ENCODE measurements at regions not wholly inside any gene's neighbourhood (a gene's known extent, or its start where the extent isn't known, plus 50 kb on each side); places are given as distances from the start of the nearest gene placed in this dataset.

GRCh38 chr20:60402189-60403058 lies 444.2 kb downstream of the CDH26 start:
- Histone ChIP-seq H3K27ac (ENCODE audit: low read length) (no peak overlapping the region), H3K4me1 (ENCODE audit: control insufficient read depth in 1 of 2, extremely low read depth in 1 of 2, insufficient read depth in 2 of 2, low read length in 2 of 2) (no peaks in the 10 kb centered on the region), H3K36me3 (ENCODE audit: control insufficient read depth in 2 of 2, extremely low read depth in 1 of 2, insufficient read depth in 1 of 2, low read length in 1 of 2) (no peaks in the 10 kb centered on the region), H3K27me3 (replicated peaks in 1 of 2; ENCODE audit: control insufficient read depth in 2 of 2, extremely low read depth in 1 of 2, insufficient read depth in 2 of 2, low read length in 1 of 2) (peaks cover 0 to 5% of the 10 kb centered on the region in 2 experiments), H3K4me3 (ENCODE audit: control insufficient read depth in 1 of 2, extremely low read depth in 1 of 2, low read length in 1 of 2) (no peak overlapping the region), H3K9me3 (no peaks in the 10 kb centered on the region)
- ChIA-PET POLR2A (interaction anchor here in 1 of 2 donors (0.7 kb wide), 1 partner anchor 18 kb away, joined by 3 read pairs; no protein-coding TSS in a partner anchor), CTCF (no interaction called here)
- no CpG with 5 or more reads among the region's 8 CpGs for WGBS (ENCODE audit: insufficient coverage)
- DNase-seq (no peak), ATAC-seq (replicated peaks in 1 of 4) (no peak)
- no peak overlapping the region for H3K27ac Mint-ChIP-seq
- no peak overlapping the region for H3K4me3 Mint-ChIP-seq
- H3K4me1 Mint-ChIP-seq: no peaks in the 10 kb centered on the region
- H3K36me3 Mint-ChIP-seq: no peaks in the 10 kb centered on the region
- peaks cover 7 to 21% (median 15%) of the 10 kb centered on the region in 3 donors for H3K9me3 Mint-ChIP-seq
- H3K27me3 Mint-ChIP-seq: peaks cover 0 to 9% of the 10 kb centered on the region in 2 donors

- no peaks in the 10 kb centered on the region for H3K4me1 ChIP-seq (ENCODE audit: control insufficient read depth in 1 of 2, extremely low read depth in 1 of 2, insufficient read depth in 2 of 2, low read length in 2 of 2)
- H3K4me3 Mint-ChIP-seq: no peak overlapping the region
- H3K36me3 Mint-ChIP-seq: no peaks in the 10 kb centered on the region
- no peak overlapping the region for H3K27ac Mint-ChIP-seq
- POLR2A ChIA-PET: no interaction called here
- no peaks in the 10 kb centered on the region for H3K4me1 Mint-ChIP-seq
- peaks cover 0 to 5% of the 10 kb centered on the region in 2 experiments for H3K27me3 ChIP-seq (replicated peaks in 1 of 2; ENCODE audit: control insufficient read depth in 2 of 2, extremely low read depth in 1 of 2, insufficient read depth in 2 of 2, low read length in 1 of 2)
- no peaks in the 10 kb centered on the region for H3K36me3 ChIP-seq (ENCODE audit: control insufficient read depth in 2 of 2, extremely low read depth in 1 of 2, insufficient read depth in 1 of 2, low read length in 1 of 2)
- no peak overlapping the region for H3K4me3 ChIP-seq (ENCODE audit: control insufficient read depth in 1 of 2, extremely low read depth in 1 of 2, low read length in 1 of 2)
- DNase-seq (no peak), ATAC-seq (replicated peaks in 1 of 4) (no peak)
- H3K27ac ChIP-seq (ENCODE audit: low read length): no peak overlapping the region
- H3K9me3 ChIP-seq: no peaks in the 10 kb centered on the region
- peaks cover 7 to 19% (median 16%) of the 10 kb centered on the region in 3 donors for H3K9me3 Mint-ChIP-seq
- H3K27me3 Mint-ChIP-seq: peaks cover 0 to 10% of the 10 kb centered on the region in 2 donors
- CTCF ChIA-PET: no interaction called here
- 68% methylated on average over 4 of the region's 8 CpGs for WGBS (ENCODE audit: insufficient coverage)
Observed at GRCh38 chr20:60403105-60403741, 445.0 kb downstream of the CDH26 start.

DNA sequence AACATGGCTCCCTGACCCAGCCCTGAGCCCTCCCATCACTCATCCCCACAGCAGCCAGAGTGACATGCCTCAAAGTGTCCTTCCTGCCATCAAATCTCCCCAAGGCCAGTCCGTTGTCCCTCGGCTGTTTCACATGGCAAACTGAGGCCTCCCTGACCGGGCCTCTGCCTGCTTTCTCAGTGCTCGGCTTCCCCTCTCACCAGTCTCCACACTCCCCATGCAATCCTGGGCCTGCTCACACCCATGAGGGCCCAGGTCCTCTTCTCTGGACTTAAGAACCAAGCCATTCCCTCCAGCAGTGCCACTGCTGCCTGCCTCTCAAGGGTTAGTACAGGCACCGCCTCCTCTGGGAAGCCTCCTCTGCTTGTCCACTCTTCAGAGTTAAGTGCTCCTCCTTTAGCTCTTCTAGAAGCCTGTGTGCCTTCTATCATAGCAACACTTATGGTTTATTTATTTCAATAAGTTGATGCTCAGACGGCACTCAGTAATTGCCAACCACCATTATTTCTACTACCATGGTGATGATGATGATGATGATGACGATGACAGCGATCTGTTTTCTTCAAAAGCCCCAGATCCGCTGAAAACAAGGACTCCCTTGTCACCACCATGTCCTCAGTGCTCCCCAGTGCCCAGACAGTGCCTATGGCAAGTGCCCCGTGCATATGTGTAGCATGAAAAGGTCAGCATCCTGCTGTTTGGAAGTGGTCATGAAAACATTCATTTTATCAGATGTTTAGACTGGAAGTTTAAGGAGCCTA lies 449.0 kb downstream of the CDH26 start:
- Mint-ChIP-seq H3K9me3 (peaks cover 0 to 11% (median 4%) of the 10 kb centered on the region in 3 donors), H3K27ac (no peak overlapping the region), H3K4me3 (no peak overlapping the region), H3K36me3 (no peaks in the 10 kb centered on the region), H3K27me3 (peaks cover 0 to 10% of the 10 kb centered on the region in 2 donors), H3K4me1 (no peaks in the 10 kb centered on the region)
- WGBS (ENCODE audit: insufficient coverage): 65% methylated on average over 5 of the region's 10 CpGs
- DNase-seq (no peak), ATAC-seq (replicated peaks in 1 of 4) (no peak)
- Histone ChIP-seq H3K36me3 (ENCODE audit: control insufficient read depth in 2 of 2, extremely low read depth in 1 of 2, insufficient read depth in 1 of 2, low read length in 1 of 2) (no peaks in the 10 kb centered on the region), H3K4me1 (ENCODE audit: control insufficient read depth in 1 of 2, extremely low read depth in 1 of 2, insufficient read depth in 2 of 2, low read length in 2 of 2) (no peaks in the 10 kb centered on the region), H3K27ac (ENCODE audit: low read length) (no peak overlapping the region), H3K27me3 (replicated peaks in 1 of 2; ENCODE audit: control insufficient read depth in 2 of 2, extremely low read depth in 1 of 2, insufficient read depth in 2 of 2, low read length in 1 of 2) (peaks cover 0 to 5% of the 10 kb centered on the region in 2 experiments), H3K9me3 (no peaks in the 10 kb centered on the region), H3K4me3 (ENCODE audit: control insufficient read depth in 1 of 2, extremely low read depth in 1 of 2, low read length in 1 of 2) (no peak overlapping the region)
- ChIA-PET POLR2A (no interaction called here), CTCF (no interaction called here)

- no peak for ATAC-seq (replicated peaks in 1 of 4)
- WGBS (ENCODE audit: insufficient coverage): 27% methylated on average over 1 of the region's 1 CpG
- CTCF ChIA-PET: no interaction called here
Observed at GRCh38 chr20:60407938-60408337, 449.7 kb downstream of the CDH26 start.

GRCh38 chr20:60408435-60408834 lies 450.2 kb downstream of the CDH26 start:
- H3K4me1 Mint-ChIP-seq: no peaks in the 10 kb centered on the region

More at GRCh38 chr20:60407938-60408337, 449.7 kb downstream of the CDH26 start:
- no peaks in the 10 kb centered on the region for H3K4me1 Mint-ChIP-seq
- peaks cover 0 to 11% (median 4%) of the 10 kb centered on the region in 3 donors for H3K9me3 Mint-ChIP-seq
- H3K27me3 ChIP-seq (replicated peaks in 1 of 2; ENCODE audit: control insufficient read depth in 2 of 2, extremely low read depth in 1 of 2, insufficient read depth in 2 of 2, low read length in 1 of 2): peaks cover 0 to 5% of the 10 kb centered on the region in 2 experiments
- H3K36me3 Mint-ChIP-seq: no peaks in the 10 kb centered on the region
- no peak overlapping the region for H3K4me3 Mint-ChIP-seq
- no peaks in the 10 kb centered on the region for H3K4me1 ChIP-seq (ENCODE audit: control insufficient read depth in 1 of 2, extremely low read depth in 1 of 2, insufficient read depth in 2 of 2, low read length in 2 of 2)
- no peak for DNase-seq
- no peak overlapping the region for H3K27ac Mint-ChIP-seq
- H3K36me3 ChIP-seq (ENCODE audit: control insufficient read depth in 2 of 2, extremely low read depth in 1 of 2, insufficient read depth in 1 of 2, low read length in 1 of 2): no peaks in the 10 kb centered on the region
- H3K4me3 ChIP-seq (ENCODE audit: control insufficient read depth in 1 of 2, extremely low read depth in 1 of 2, low read length in 1 of 2): no peak overlapping the region
- peaks cover 0 to 10% of the 10 kb centered on the region in 2 donors for H3K27me3 Mint-ChIP-seq
- POLR2A ChIA-PET: no interaction called here
- no peak overlapping the region for H3K27ac ChIP-seq (ENCODE audit: low read length)
- no peaks in the 10 kb centered on the region for H3K9me3 ChIP-seq

GRCh38 chr20:60410618-60411264 lies 452.5 kb downstream of the CDH26 start:
- no peak overlapping the region for H3K27ac ChIP-seq (ENCODE audit: low read length)
- H3K4me1 ChIP-seq (ENCODE audit: control insufficient read depth in 1 of 2, extremely low read depth in 1 of 2, insufficient read depth in 2 of 2, low read length in 2 of 2): no peaks in the 10 kb centered on the region
- DNase-seq (no peak), ATAC-seq (replicated peaks in 1 of 4) (no peak)
- no peaks in the 10 kb centered on the region for H3K36me3 Mint-ChIP-seq
- H3K4me1 Mint-ChIP-seq: no peaks in the 10 kb centered on the region
- WGBS (ENCODE audit: insufficient coverage): 83% methylated on average over 3 of the region's 7 CpGs
- no peaks in the 10 kb centered on the region for H3K9me3 ChIP-seq
- peaks cover 0 to 3% of the 10 kb centered on the region in 2 experiments for H3K27me3 ChIP-seq (replicated peaks in 1 of 2; ENCODE audit: control insufficient read depth in 2 of 2, extremely low read depth in 1 of 2, insufficient read depth in 2 of 2, low read length in 1 of 2)
- H3K4me3 Mint-ChIP-seq: no peak overlapping the region
- ChIA-PET POLR2A (no interaction called here), CTCF (no interaction called here)
- peaks cover 0 to 11% (median 4%) of the 10 kb centered on the region in 3 donors for H3K9me3 Mint-ChIP-seq
- no peaks in the 10 kb centered on the region for H3K36me3 ChIP-seq (ENCODE audit: control insufficient read depth in 2 of 2, extremely low read depth in 1 of 2, insufficient read depth in 1 of 2, low read length in 1 of 2)
- H3K4me3 ChIP-seq (ENCODE audit: control insufficient read depth in 1 of 2, extremely low read depth in 1 of 2, low read length in 1 of 2): no peak overlapping the region
- H3K27ac Mint-ChIP-seq: no peak overlapping the region
- H3K27me3 Mint-ChIP-seq: peaks cover 0 to 8% of the 10 kb centered on the region in 2 donors

More at GRCh38 chr20:60408435-60408834, 450.2 kb downstream of the CDH26 start:
- no peak overlapping the region for H3K27ac Mint-ChIP-seq
- Histone ChIP-seq H3K27ac (ENCODE audit: low read length) (no peak overlapping the region), H3K4me3 (ENCODE audit: control insufficient read depth in 1 of 2, extremely low read depth in 1 of 2, low read length in 1 of 2) (no peak overlapping the region), H3K4me1 (ENCODE audit: control insufficient read depth in 1 of 2, extremely low read depth in 1 of 2, insufficient read depth in 2 of 2, low read length in 2 of 2) (no peaks in the 10 kb centered on the region), H3K9me3 (no peaks in the 10 kb centered on the region), H3K27me3 (replicated peaks in 1 of 2; ENCODE audit: control insufficient read depth in 2 of 2, extremely low read depth in 1 of 2, insufficient read depth in 2 of 2, low read length in 1 of 2) (peaks cover 0 to 5% of the 10 kb centered on the region in 2 experiments), H3K36me3 (ENCODE audit: control insufficient read depth in 2 of 2, extremely low read depth in 1 of 2, insufficient read depth in 1 of 2, low read length in 1 of 2) (no peaks in the 10 kb centered on the region)
- no peak for ATAC-seq (replicated peaks in 1 of 4)
- H3K36me3 Mint-ChIP-seq: no peaks in the 10 kb centered on the region
- WGBS (ENCODE audit: insufficient coverage): 31% methylated on average over 3 of the region's 4 CpGs
- H3K4me3 Mint-ChIP-seq: no peak overlapping the region
- H3K27me3 Mint-ChIP-seq: peaks cover 0 to 10% of the 10 kb centered on the region in 2 donors
- DNase-seq: no peak
- peaks cover 0 to 11% (median 4%) of the 10 kb centered on the region in 3 donors for H3K9me3 Mint-ChIP-seq
- POLR2A ChIA-PET: no interaction called here
- CTCF ChIA-PET: no interaction called here

Data from T-cell (primary cell).